Breast epithelium (tissue), 3 donors: ENCODE measurements at regions not wholly inside any gene's neighbourhood (a gene's known extent, or its start where the extent isn't known, plus 50 kb on each side); places are given as distances from the start of the nearest gene placed in this dataset.

Experiments used
- POLR2A ChIP-seq: fragments of 450-650 bp; IDR thresholded peaks from one replicate; pipeline ENCODE4 v1.6.1; 2016; ENCODE audit warnings: antibody characterized with exemption, mild to moderate bottlenecking, moderate library complexity
- POLR2AphosphoS5 ChIP-seq, 3 donors: sonication (generic); formaldehyde crosslinking; IDR thresholded peaks; one replicate each; pipeline ENCODE4 v1.6.1; 2017; ENCODE audit warnings: antibody characterized with exemption in 3 of 3

DNA sequence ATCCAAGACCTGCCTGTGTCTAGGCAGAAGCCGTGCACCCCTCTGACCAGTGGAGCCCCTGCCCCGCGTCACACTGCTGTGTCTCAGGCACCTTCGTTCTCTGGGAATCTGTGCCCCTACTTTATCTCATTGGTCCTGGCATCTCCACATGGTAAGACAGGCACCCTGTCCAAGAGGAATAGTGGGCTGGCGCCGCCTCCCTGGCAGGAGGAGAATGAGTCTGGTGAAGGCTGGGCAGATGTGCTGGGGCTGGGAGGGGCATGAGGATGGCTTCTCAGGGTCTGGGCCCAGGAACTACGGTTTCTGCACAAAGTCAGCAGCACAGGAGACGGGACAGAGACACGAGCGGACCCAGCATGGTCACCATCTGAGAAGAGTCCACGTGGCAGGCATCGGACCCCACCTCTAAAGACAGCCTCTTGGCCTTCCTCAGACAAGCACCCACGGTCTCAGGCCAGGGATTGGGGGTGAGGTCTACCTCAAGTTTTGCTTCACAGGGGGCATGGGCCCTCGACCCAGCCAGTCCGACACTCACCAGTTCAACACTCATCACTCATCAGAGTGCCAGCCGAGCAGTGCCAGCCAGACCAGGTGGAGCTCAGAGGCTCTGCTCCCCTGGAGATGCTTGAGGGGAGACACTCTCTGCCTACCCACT, 306.7 kb downstream of the ADGRD1 start:
- TF ChIP-seq POLR2AphosphoS5 (IDR thresholded peaks at IDR 0.05) (no peak), POLR2A (no peak)
